H1 (cell line): ENCODE measurements at regions not wholly inside any gene's neighbourhood (a gene's known extent, or its start where the extent isn't known, plus 50 kb on each side); places are given as distances from the start of the nearest gene placed in this dataset.

Experiments used
- CTCF ChIA-PET: fragments of 300-600 bp; sonication (Branson Sonifier 250); formaldehyde crosslinking; loops from one replicate; lab custom pipeline; 2021; ENCODE audit not compliant: partially characterized antibody; lab: Charles Lee
- POLR2A ChIA-PET: fragments of 300-600 bp; sonication (Branson Sonifier 250); formaldehyde crosslinking; loops from one replicate; lab custom pipeline; 2021; ENCODE audit warnings: inconsistent platforms; ENCODE audit not compliant: partially characterized antibody; lab: Charles Lee
- DNase-seq, 2 experiments: peaks; one replicate each; pipeline versions ENCODE4 v3.0.0 to v3.0.0-alpha.2; 2010 to 2022; ENCODE audit warnings: low spot score in 2 of 2, low read depth in 1 of 2, mixed read lengths in 1 of 2
- FAIRE-seq: peaks from 2 replicates; lab custom pipeline; 2011; peaks lifted over from hg19 to GRCh38; lab: Jason Lieb, UNC
- H2AFZ ChIP-seq: 2 replicates; pipeline ENCODE4 v1.8.1; 2012; ENCODE audit warnings: low read length, inconsistent platforms
- H2AK5ac ChIP-seq: 2 replicates; pipeline ENCODE4 v1.6.1; 2013; ENCODE audit warnings: low read depth, low read length
- H2BK120ac ChIP-seq: replicated peaks from 2 replicates; pipeline ENCODE3; 2013; ENCODE audit warnings: low read depth, low read length, inconsistent platforms
- H2BK12ac ChIP-seq: 2 replicates; pipeline ENCODE4 v1.6.1; 2013; ENCODE audit warnings: low read depth, low read length
- H2BK15ac ChIP-seq: 2 replicates; pipeline ENCODE4 v1.6.1; 2013; ENCODE audit warnings: low read length
- H2BK20ac ChIP-seq: 2 replicates; pipeline ENCODE4 v1.6.1; 2013; ENCODE audit warnings: low read length
- H2BK5ac ChIP-seq: 2 replicates; pipeline ENCODE4 v1.6.1; 2013; ENCODE audit warnings: low read depth, low read length
- H3K14ac ChIP-seq: 2 replicates; pipeline ENCODE4 v1.6.1; 2013; ENCODE audit warnings: inconsistent platforms; ENCODE audit not compliant: insufficient read length
- H3K18ac ChIP-seq: 2 replicates; pipeline ENCODE4 v1.6.1; 2013; ENCODE audit warnings: low read length; ENCODE audit errors: extremely low read depth
- H3K23ac ChIP-seq: 2 replicates; pipeline ENCODE4 v1.6.1; 2013; ENCODE audit warnings: inconsistent platforms; ENCODE audit not compliant: insufficient read length
- H3K23me2 ChIP-seq: 2 replicates; pipeline ENCODE4 v1.6.1; 2013; ENCODE audit warnings: low read depth, low read length
- H3K27ac ChIP-seq: 2 replicates; pipeline ENCODE4 v1.6.1; 2011; ENCODE audit warnings: low read depth, low read length, inconsistent platforms
- H3K27me3 ChIP-seq, 4 experiments: replicated peaks in 1 of 4; 1 replicate in 1 of 4; 2 replicates in 3 of 4; pipeline versions ENCODE4 v1.6.1 to v1.8.1; 2011 to 2013; ENCODE audit warnings: low read length in 3 of 4, mild to moderate bottlenecking in 3 of 4, inconsistent platforms in 2 of 4, mixed read lengths in 2 of 4, moderate library complexity in 1 of 4; ENCODE audit not compliant: control insufficient read depth in 3 of 4, insufficient read depth in 3 of 4; ENCODE audit errors: extremely low read depth in 1 of 4
- H3K36me3 ChIP-seq, 4 experiments: 2 replicates each; pipeline versions ENCODE4 v1.6.1 to v1.8.1; 2011 to 2013; ENCODE audit warnings: mild to moderate bottlenecking in 4 of 4, low read length in 3 of 4, moderate library complexity in 2 of 4, control low read depth in 1 of 4, inconsistent platforms in 1 of 4; ENCODE audit not compliant: insufficient read depth in 4 of 4, control insufficient read depth in 2 of 4
- H3K4ac ChIP-seq: replicated peaks from 2 replicates; pipeline ENCODE3; 2013; ENCODE audit warnings: low read length, low read depth, mixed read lengths, inconsistent platforms; ENCODE audit not compliant: insufficient read length
- H3K4me1 ChIP-seq, 4 experiments: replicated peaks in 1 of 4; 1 replicate in 1 of 4; 2 replicates in 3 of 4; pipeline versions ENCODE4 v1.6.1 to v1.8.1; 2011 to 2013; ENCODE audit warnings: low read length in 3 of 4, inconsistent platforms in 2 of 4, mixed read lengths in 1 of 4; ENCODE audit not compliant: insufficient read depth in 4 of 4, control insufficient read depth in 3 of 4
- H3K4me2 ChIP-seq, 2 experiments: 2 replicates each; pipeline versions ENCODE4 v1.6.1 to v1.8.1; 2011 to 2013; ENCODE audit warnings: low read depth in 2 of 2, low read length in 2 of 2, control low read depth in 1 of 2, inconsistent platforms in 1 of 2, mild to moderate bottlenecking in 1 of 2; ENCODE audit not compliant: insufficient read depth in 1 of 2
- H3K4me3 ChIP-seq, 4 experiments: fragments of 200-600, 300-600 bp in 1 of 4; sonication (generic), shearing (Covaris generic), sonication (Bioruptor Twin) in 1 of 4; 2 replicates each; pipeline versions ENCODE4 v1.5.1 to v1.8.1; 2011 to 2016; ENCODE audit warnings: low read length in 4 of 4, low read depth in 3 of 4, control low read depth in 2 of 4, inconsistent platforms in 2 of 4, mild to moderate bottlenecking in 2 of 4, mixed read lengths in 1 of 4, moderate library complexity in 1 of 4; ENCODE audit not compliant: insufficient read depth in 2 of 4; ENCODE audit errors: extremely low read depth in 1 of 4
- H3K56ac ChIP-seq: replicated peaks from 2 replicates; pipeline ENCODE3; 2013; ENCODE audit warnings: low read depth, mild to moderate bottlenecking, mixed read lengths, low read length, inconsistent platforms; ENCODE audit not compliant: insufficient read length
- H3K79me1 ChIP-seq: 2 replicates; pipeline ENCODE4 v1.6.1; 2013; ENCODE audit warnings: low read depth, low read length, control low read depth
- H3K79me2 ChIP-seq, 2 experiments: 2 replicates each; pipeline versions ENCODE4 v1.6.1 to v1.8.1; 2012 to 2013; ENCODE audit warnings: low read length in 2 of 2, mild to moderate bottlenecking in 2 of 2, inconsistent platforms in 1 of 2; ENCODE audit not compliant: insufficient read depth in 2 of 2, control insufficient read depth in 1 of 2
- H3K9ac ChIP-seq, 4 experiments: replicated peaks in 1 of 4; 1 replicate in 1 of 4; 2 replicates in 3 of 4; pipeline versions ENCODE4 v1.6.1 to v1.8.1; 2011 to 2013; ENCODE audit warnings: low read depth in 3 of 4, low read length in 3 of 4, control low read depth in 2 of 4, mild to moderate bottlenecking in 2 of 4, moderate library complexity in 2 of 4, inconsistent platforms in 1 of 4; ENCODE audit errors: extremely low read depth in 1 of 4
- H3K9me3 ChIP-seq, 2 experiments: 2 replicates each; pipeline versions ENCODE4 v1.6.1 to v1.8.1; 2012 to 2013; ENCODE audit warnings: mild to moderate bottlenecking in 2 of 2, moderate library complexity in 2 of 2, control low read depth in 1 of 2, inconsistent platforms in 1 of 2, low read depth in 1 of 2, low read length in 1 of 2, mixed read lengths in 1 of 2; ENCODE audit not compliant: insufficient read depth in 2 of 2
- H4K20me1 ChIP-seq, 2 experiments: replicated peaks in 1 of 2; 2 replicates each; pipeline versions ENCODE3 to v1.8.1; 2011 to 2013; ENCODE audit warnings: inconsistent platforms in 2 of 2, low read length in 2 of 2, mild to moderate bottlenecking in 1 of 2; ENCODE audit not compliant: insufficient read depth in 2 of 2, control insufficient read depth in 1 of 2
- H4K5ac ChIP-seq: 2 replicates; pipeline ENCODE4 v1.6.1; 2013; ENCODE audit warnings: low read length, low read depth, mixed read lengths, inconsistent platforms; ENCODE audit not compliant: insufficient read length
- H4K8ac ChIP-seq: 2 replicates; pipeline ENCODE4 v1.8.0; 2013; ENCODE audit warnings: mild to moderate bottlenecking, moderate library complexity, low read length, inconsistent platforms; ENCODE audit not compliant: insufficient read depth; ENCODE audit errors: extremely low read depth
- H4K91ac ChIP-seq: replicated peaks from 2 replicates; pipeline ENCODE3; 2013; ENCODE audit warnings: low read length, mixed read lengths, inconsistent platforms; ENCODE audit not compliant: insufficient read length
- POLR2AphosphoS5 ChIP-seq: IDR thresholded peaks from 2 replicates; pipeline ENCODE4 v1.6.1; 2011; ENCODE audit warnings: low read depth, low read length
- SUZ12 ChIP-seq: fragments of 200-600 bp; sonication (generic); IDR thresholded peaks from 2 replicates; pipeline ENCODE4 v1.6.1; 2012; ENCODE audit warnings: mild to moderate bottlenecking, inconsistent platforms, low read length, moderate library complexity, mixed read lengths
- WGBS, 2 experiments: shearing (Covaris generic) in 1 of 2; methylation state at CpG; one replicate each; pipeline versions ENCODE4 v1.1.6 to v1.1.7; 2013 to 2015; ENCODE audit warnings: low lambda C conversion rate in 2 of 2, mixed read lengths in 2 of 2, inconsistent platforms in 1 of 2, low coverage in 1 of 2, missing lambda C conversion rate in 1 of 2; ENCODE audit not compliant: insufficient replicate concordance in 2 of 2, insufficient coverage in 1 of 2, insufficient read length in 1 of 2; ENCODE audit errors: extremely low coverage in 1 of 2, missing lambda C conversion rate in 1 of 2; 5-methylcytosine and 5-hydroxymethylcytosine counted together

- Histone ChIP-seq H3K4me1 (peaks cover 0 to 3% (median 0%) of the 10 kb centered on the region in 4 experiments; a peak in 1 of 7 replicates), H3K9ac (no peak overlapping the region), H3K18ac (no peak overlapping the region), H3K79me2 (no peaks in the 10 kb centered on the region), H3K56ac (no peak overlapping the region), H3K4me3 (no peak overlapping the region), H4K5ac (no peak overlapping the region), H4K8ac (no peak overlapping the region), H3K27ac (no peak overlapping the region), H3K79me1 (no peaks in the 10 kb centered on the region), H3K4ac (no peak overlapping the region), H2AK5ac (no peak overlapping the region), H3K9me3 (no peaks in the 10 kb centered on the region), H3K23ac (no peak overlapping the region), H2BK20ac (no peak overlapping the region), H3K14ac (no peak overlapping the region), H2AFZ (no peak overlapping the region), H3K27me3 (no peaks in the 10 kb centered on the region), H3K4me2 (no peak overlapping the region), H4K91ac (no peak overlapping the region), H2BK12ac (no peak overlapping the region), H2BK5ac (no peak overlapping the region), H4K20me1 (no peaks in the 10 kb centered on the region), H3K23me2 (no peaks in the 10 kb centered on the region), H2BK120ac (no peak overlapping the region), H2BK15ac (no peak overlapping the region), H3K36me3 (no peaks in the 10 kb centered on the region)
- POLR2A ChIA-PET: no interaction called here
- WGBS, 2 experiments: 89% methylated on average over 4 of the region's 4 CpGs; no CpG with 5 or more reads in 1 of the 2 experiments
- no peak for DNase-seq
- CTCF ChIA-PET: no interaction called here
- no peak for FAIRE-seq
- TF ChIP-seq SUZ12 (no peak), POLR2AphosphoS5 (no peak)
Measured at GRCh38 chr2:220168891-220169546, 541.6 kb downstream of the SLC4A3 start.
